ENCODE measurements at regions not wholly inside any gene's neighbourhood (a gene's known extent, or its start where the extent isn't known, plus 50 kb on each side); places are given as distances from the start of the nearest gene placed in this dataset.

- H3K4me3 ChIP-seq (ENCODE audit: insufficient read depth, low read depth, low read length) = no peak overlapping the region
- H3K27me3 ChIP-seq (ENCODE audit: control insufficient read depth, insufficient read depth, low read length) = no peaks in the 10 kb centered on the region
- no peak for DNase-seq
Observed at GRCh38 chr21:16573578-16573977, 843.8 kb downstream of the USP25 start.

GRCh38 chr21:16577975-16578374 is 848.2 kb downstream of the USP25 start:
- no peak overlapping the region for H3K4me3 ChIP-seq (ENCODE audit: insufficient read depth, low read depth, low read length)
- no peak for DNase-seq
- H3K36me3 ChIP-seq (replicated peaks; ENCODE audit: control insufficient read depth, insufficient read depth, low read length) = no peaks in the 10 kb centered on the region
- no peaks in the 10 kb centered on the region for H3K27me3 ChIP-seq (ENCODE audit: control insufficient read depth, insufficient read depth, low read length)

More at GRCh38 chr21:16573578-16573977, 843.8 kb downstream of the USP25 start:
- H3K36me3 ChIP-seq (replicated peaks; ENCODE audit: control insufficient read depth, insufficient read depth, low read length) = no peaks in the 10 kb centered on the region

GRCh38 chr21:16578912-16579311 is 849.1 kb downstream of the USP25 start:
- no peak for DNase-seq

GRCh38 chr21:16579538-16579937 is 849.8 kb downstream of the USP25 start:
- no peaks in the 10 kb centered on the region for H3K36me3 ChIP-seq (replicated peaks; ENCODE audit: control insufficient read depth, insufficient read depth, low read length)
- no peak overlapping the region for H3K4me3 ChIP-seq (ENCODE audit: insufficient read depth, low read depth, low read length)
- H3K27me3 ChIP-seq (ENCODE audit: control insufficient read depth, insufficient read depth, low read length) = no peaks in the 10 kb centered on the region
- no peak for DNase-seq

More at GRCh38 chr21:16578912-16579311, 849.1 kb downstream of the USP25 start:
- Histone ChIP-seq H3K4me3 (ENCODE audit: insufficient read depth, low read depth, low read length) (no peak overlapping the region), H3K27me3 (ENCODE audit: control insufficient read depth, insufficient read depth, low read length) (no peaks in the 10 kb centered on the region), H3K36me3 (replicated peaks; ENCODE audit: control insufficient read depth, insufficient read depth, low read length) (no peaks in the 10 kb centered on the region)

GRCh38 chr21:16580661-16581060 is 850.9 kb downstream of the USP25 start:
- no peak for DNase-seq
- H3K4me3 ChIP-seq (ENCODE audit: insufficient read depth, low read depth, low read length) = no peak overlapping the region
- no peaks in the 10 kb centered on the region for H3K36me3 ChIP-seq (replicated peaks; ENCODE audit: control insufficient read depth, insufficient read depth, low read length)
- H3K27me3 ChIP-seq (ENCODE audit: control insufficient read depth, insufficient read depth, low read length) = no peaks in the 10 kb centered on the region

GRCh38 chr21:16583556-16583955 is 853.8 kb downstream of the USP25 start:
- Histone ChIP-seq H3K27me3 (ENCODE audit: control insufficient read depth, insufficient read depth, low read length) (no peaks in the 10 kb centered on the region), H3K36me3 (replicated peaks; ENCODE audit: control insufficient read depth, insufficient read depth, low read length) (no peaks in the 10 kb centered on the region), H3K4me3 (ENCODE audit: insufficient read depth, low read depth, low read length) (no peak overlapping the region)
- DNase-seq = no peak

GRCh38 chr21:16584756-16585155 is 855.0 kb downstream of the USP25 start:
- no peak for DNase-seq
- no peaks in the 10 kb centered on the region for H3K36me3 ChIP-seq (replicated peaks; ENCODE audit: control insufficient read depth, insufficient read depth, low read length)
- no peak overlapping the region for H3K4me3 ChIP-seq (ENCODE audit: insufficient read depth, low read depth, low read length)
- no peaks in the 10 kb centered on the region for H3K27me3 ChIP-seq (ENCODE audit: control insufficient read depth, insufficient read depth, low read length)

- H3K27me3 ChIP-seq (ENCODE audit: control insufficient read depth, insufficient read depth, low read length) = no peaks in the 10 kb centered on the region
- H3K4me3 ChIP-seq (ENCODE audit: insufficient read depth, low read depth, low read length) = no peak overlapping the region
- DNase-seq = no peak
- no peaks in the 10 kb centered on the region for H3K36me3 ChIP-seq (replicated peaks; ENCODE audit: control insufficient read depth, insufficient read depth, low read length)
Observed at GRCh38 chr21:16585896-16586295, 856.1 kb downstream of the USP25 start.

GRCh38 chr21:16587141-16587581 is 857.4 kb downstream of the USP25 start:
- no peak overlapping the region for H3K4me3 ChIP-seq (ENCODE audit: insufficient read depth, low read depth, low read length)
- no peaks in the 10 kb centered on the region for H3K27me3 ChIP-seq (ENCODE audit: control insufficient read depth, insufficient read depth, low read length)
- no peaks in the 10 kb centered on the region for H3K36me3 ChIP-seq (replicated peaks; ENCODE audit: control insufficient read depth, insufficient read depth, low read length)
- no peak for DNase-seq

- Histone ChIP-seq H3K4me3 (ENCODE audit: insufficient read depth, low read depth, low read length) (peak overlapping the region; percentile 22), H3K27me3 (ENCODE audit: control insufficient read depth, insufficient read depth, low read length) (no peaks in the 10 kb centered on the region), H3K36me3 (replicated peaks; ENCODE audit: control insufficient read depth, insufficient read depth, low read length) (no peaks in the 10 kb centered on the region)
- DNase-seq = peak; percentile 14
Observed at GRCh38 chr21:16587681-16588375, 858.0 kb downstream of the USP25 start.

- no peaks in the 10 kb centered on the region for H3K36me3 ChIP-seq (replicated peaks; ENCODE audit: control insufficient read depth, insufficient read depth, low read length)
- H3K27me3 ChIP-seq (ENCODE audit: control insufficient read depth, insufficient read depth, low read length) = no peaks in the 10 kb centered on the region
- DNase-seq = peak; percentile 46
- peak overlapping the region; percentile 22 for H3K4me3 ChIP-seq (ENCODE audit: insufficient read depth, low read depth, low read length)
Observed at GRCh38 chr21:16588433-16588860, 858.7 kb downstream of the USP25 start.

- Histone ChIP-seq H3K4me3 (ENCODE audit: insufficient read depth, low read depth, low read length) (no peak overlapping the region), H3K27me3 (ENCODE audit: control insufficient read depth, insufficient read depth, low read length) (no peaks in the 10 kb centered on the region), H3K36me3 (replicated peaks; ENCODE audit: control insufficient read depth, insufficient read depth, low read length) (no peaks in the 10 kb centered on the region)
- DNase-seq = no peak
Observed at GRCh38 chr21:16589006-16589898, 859.5 kb downstream of the USP25 start.

- Histone ChIP-seq H3K4me3 (ENCODE audit: insufficient read depth, low read depth, low read length) (no peak overlapping the region), H3K27me3 (ENCODE audit: control insufficient read depth, insufficient read depth, low read length) (no peaks in the 10 kb centered on the region), H3K36me3 (replicated peaks; ENCODE audit: control insufficient read depth, insufficient read depth, low read length) (no peaks in the 10 kb centered on the region)
- DNase-seq = no peak
Observed at GRCh38 chr21:16590186-16590585, 860.4 kb downstream of the USP25 start.

- no peak for DNase-seq
- no peaks in the 10 kb centered on the region for H3K36me3 ChIP-seq (replicated peaks; ENCODE audit: control insufficient read depth, insufficient read depth, low read length)
- H3K27me3 ChIP-seq (ENCODE audit: control insufficient read depth, insufficient read depth, low read length) = no peaks in the 10 kb centered on the region
- H3K4me3 ChIP-seq (ENCODE audit: insufficient read depth, low read depth, low read length) = no peak overlapping the region
Observed at GRCh38 chr21:16590641-16591292, 861.0 kb downstream of the USP25 start.

All from H7 (cell line).